Left kidney (tissue), 1 donor: ENCODE measurements at regions not wholly inside any gene's neighbourhood (a gene's known extent, or its start where the extent isn't known, plus 50 kb on each side); places are given as distances from the start of the nearest gene placed in this dataset.

Experiments
- DNase-seq: peaks from one replicate; pipeline ENCODE4 v3.0.0-alpha.2; 2013

GRCh38 chr1:172801771-172802322 is 142.9 kb downstream of the FASLG start:
- no peak for DNase-seq

- no peak for DNase-seq
These were observed 150.8 kb downstream of the FASLG start for GRCh38 chr1:172809750-172810149.

GRCh38 chr1:172810480-172811175 is 151.7 kb downstream of the FASLG start:
- no peak for DNase-seq

GRCh38 chr1:172811694-172812093 is 152.8 kb downstream of the FASLG start:
- no peak for DNase-seq

- DNase-seq: no peak
These were observed 153.2 kb downstream of the FASLG start for GRCh38 chr1:172812118-172812517.

- DNase-seq: no peak
These were observed 154.4 kb downstream of the FASLG start for GRCh38 chr1:172813330-172813729.

- no peak for DNase-seq
These were observed 155.5 kb downstream of the FASLG start for GRCh38 chr1:172814428-172814827.

GRCh38 chr1:172815740-172816139 is 156.8 kb downstream of the FASLG start:
- DNase-seq: no peak

- DNase-seq: no peak
These were observed 160.1 kb downstream of the FASLG start for GRCh38 chr1:172818841-172819527.

- DNase-seq: no peak
These were observed 161.7 kb downstream of the FASLG start for GRCh38 chr1:172820475-172821158.

- DNase-seq: no peak
These were observed 162.8 kb downstream of the FASLG start for GRCh38 chr1:172821609-172822274.

- DNase-seq: no peak
These were observed 164.0 kb downstream of the FASLG start for GRCh38 chr1:172822886-172823285.

GRCh38 chr1:172823534-172823933 is 164.6 kb downstream of the FASLG start:
- no peak for DNase-seq

GRCh38 chr1:172824209-172824608 is 165.3 kb downstream of the FASLG start:
- DNase-seq: no peak

- DNase-seq: peak; percentile 48
These were observed 167.3 kb downstream of the FASLG start for GRCh38 chr1:172826096-172826741.

GRCh38 chr1:172827301-172827700 is 168.4 kb downstream of the FASLG start:
- no peak for DNase-seq

- DNase-seq: no peak
These were observed 168.9 kb downstream of the FASLG start for GRCh38 chr1:172827841-172828240.

GRCh38 chr1:172832006-172832725 is 173.3 kb downstream of the FASLG start:
- no peak for DNase-seq

- DNase-seq: no peak
These were observed 175.1 kb downstream of the FASLG start for GRCh38 chr1:172833954-172834353.

- no peak for DNase-seq
These were observed 175.7 kb downstream of the FASLG start for GRCh38 chr1:172834609-172835008.

- no peak for DNase-seq
These were observed 176.9 kb downstream of the FASLG start for GRCh38 chr1:172835834-172836233.
